ENCODE measurements at regions not wholly inside any gene's neighbourhood (a gene's known extent, or its start where the extent isn't known, plus 50 kb on each side); places are given as distances from the start of the nearest gene placed in this dataset.
"Not testable (repeated sequence)": the region's sequence is repeated elsewhere in the genome, so short reads cannot be mapped to it uniquely, and the experiment has no call there.

DNA sequence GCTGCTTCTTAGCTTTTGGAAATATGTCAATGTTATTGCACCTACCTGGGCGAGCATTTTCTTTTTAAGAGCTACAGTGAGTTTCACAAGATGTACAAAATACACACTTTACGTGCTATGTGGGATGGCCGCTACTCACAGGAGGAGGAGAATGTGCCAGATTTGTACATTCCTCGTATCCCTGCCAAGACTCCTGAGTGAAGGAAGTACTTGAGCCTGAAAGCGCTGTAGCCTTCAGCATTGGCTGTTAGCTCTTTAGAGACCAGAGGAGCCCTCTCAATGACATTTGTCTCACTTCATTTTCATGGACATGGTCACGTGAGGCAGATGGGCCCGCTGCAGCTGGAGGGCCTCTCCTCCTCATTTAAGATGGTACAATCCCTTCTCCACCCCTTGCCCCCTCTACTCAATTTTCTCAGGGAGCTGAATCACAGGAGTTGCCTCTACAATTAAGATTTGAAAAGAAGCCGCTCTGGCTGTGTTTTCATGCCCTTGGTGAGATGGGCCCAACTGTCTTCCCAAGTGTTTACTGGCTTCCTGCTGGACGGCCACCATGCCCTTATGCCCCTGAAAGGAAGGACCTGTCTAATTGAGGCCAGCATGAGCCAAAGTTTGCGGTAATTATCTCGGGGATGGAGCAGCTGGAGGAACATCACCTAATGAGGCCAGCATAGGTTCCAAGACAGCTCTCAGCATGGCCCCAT is 442.6 kb downstream of the PRDM2 start:
- DNase-seq, result no peak

DNA sequence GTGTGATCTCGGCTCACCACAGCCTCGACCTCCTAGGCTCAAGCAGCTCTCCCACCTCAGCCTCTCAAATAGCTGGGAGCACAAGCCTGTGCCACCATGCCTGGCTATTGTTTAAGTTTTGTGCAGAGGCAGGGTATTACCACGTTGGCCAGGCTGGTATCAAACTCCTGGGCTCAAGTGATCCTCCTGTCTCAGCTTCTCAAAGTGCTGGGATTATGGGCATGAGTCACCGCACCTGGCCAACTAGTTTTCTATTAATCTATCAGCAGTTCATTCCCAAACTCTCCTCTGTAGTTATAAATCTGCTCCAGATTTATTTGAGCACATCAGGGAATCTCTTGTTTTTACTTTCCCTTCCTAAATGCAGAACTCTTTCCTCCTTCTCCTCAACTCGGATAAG is 443.8 kb downstream of the PRDM2 start:
- no peak for DNase-seq

DNA sequence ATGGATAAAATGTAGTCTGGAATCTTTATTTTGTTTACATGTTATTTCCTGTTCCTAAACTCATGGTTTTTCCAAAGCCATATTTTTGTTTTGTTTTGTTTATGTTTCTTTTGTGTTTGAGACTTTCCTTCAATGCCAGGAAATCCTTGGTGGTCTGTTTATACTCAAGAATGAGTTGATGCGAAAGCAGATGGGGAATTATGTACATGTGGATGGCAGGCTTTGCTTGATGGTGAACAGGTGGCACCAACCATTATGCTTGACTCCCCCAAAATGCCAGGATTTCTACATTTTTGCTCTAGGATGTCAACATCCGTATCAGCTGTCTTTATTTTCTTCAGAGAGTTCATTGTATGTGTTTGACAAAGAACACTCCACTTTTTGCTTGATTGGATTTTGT is 448.5 kb downstream of the PRDM2 start:
- DNase-seq, result no peak

DNA sequence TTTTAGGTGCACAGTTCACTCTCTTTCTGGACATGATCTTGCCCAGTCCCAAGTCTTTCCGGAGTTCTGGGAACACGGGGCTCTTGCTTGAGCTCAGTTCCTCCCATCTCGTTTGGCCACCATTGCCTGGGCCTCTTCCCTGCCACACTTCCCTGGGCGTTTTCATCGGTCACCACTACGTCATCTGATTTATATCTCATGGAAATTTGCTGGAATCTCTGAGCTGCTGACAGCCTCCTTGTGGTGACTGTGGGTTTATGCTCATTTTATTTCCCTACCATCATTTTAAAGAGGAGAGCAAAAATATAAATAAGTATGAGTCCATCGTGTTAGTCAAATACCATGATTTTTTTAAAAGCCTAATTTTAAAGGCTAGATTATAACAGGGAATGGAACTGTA is 449.1 kb upstream of the KAZN start:
- no peak for DNase-seq

DNA sequence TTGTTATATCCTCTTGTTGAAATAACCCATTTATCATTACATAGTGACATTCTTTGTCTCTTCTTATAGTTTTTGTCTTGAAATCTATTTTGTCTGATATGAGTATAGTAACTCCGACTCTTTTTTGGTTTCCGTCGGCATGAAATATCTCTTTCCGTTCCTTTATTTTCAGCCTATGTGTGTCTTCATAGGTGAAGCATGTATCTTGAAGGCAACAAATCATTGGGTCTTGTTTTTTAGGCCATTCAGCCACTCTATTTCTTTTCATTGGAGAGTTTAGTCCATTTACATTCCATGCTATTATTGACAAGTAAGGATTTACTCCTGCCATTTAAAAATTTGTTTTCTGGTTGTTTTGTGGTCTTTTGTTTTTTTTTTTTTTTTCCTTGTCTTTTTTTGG is 441.9 kb upstream of the KAZN start:
- DNase-seq, result no peak

DNA sequence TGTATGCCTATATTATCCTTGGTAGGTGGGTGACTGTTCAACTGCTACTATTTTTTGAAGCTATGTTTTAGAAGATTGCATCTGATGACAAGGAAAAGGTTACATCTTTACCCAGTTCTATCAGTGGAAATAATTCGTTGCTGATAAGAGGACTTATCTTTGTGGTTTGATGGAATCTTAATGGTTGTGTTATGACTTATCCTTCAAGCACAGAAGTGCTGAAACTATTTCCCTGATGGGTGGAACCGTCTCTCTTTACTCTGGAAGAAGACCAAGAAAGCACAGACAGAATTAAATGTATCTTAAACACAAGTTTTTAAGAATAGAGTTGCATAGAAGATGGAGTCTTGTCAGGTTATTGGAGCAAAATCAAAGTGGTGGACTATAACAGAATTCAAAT is 437.7 kb upstream of the KAZN start:
- no peak for DNase-seq

DNA sequence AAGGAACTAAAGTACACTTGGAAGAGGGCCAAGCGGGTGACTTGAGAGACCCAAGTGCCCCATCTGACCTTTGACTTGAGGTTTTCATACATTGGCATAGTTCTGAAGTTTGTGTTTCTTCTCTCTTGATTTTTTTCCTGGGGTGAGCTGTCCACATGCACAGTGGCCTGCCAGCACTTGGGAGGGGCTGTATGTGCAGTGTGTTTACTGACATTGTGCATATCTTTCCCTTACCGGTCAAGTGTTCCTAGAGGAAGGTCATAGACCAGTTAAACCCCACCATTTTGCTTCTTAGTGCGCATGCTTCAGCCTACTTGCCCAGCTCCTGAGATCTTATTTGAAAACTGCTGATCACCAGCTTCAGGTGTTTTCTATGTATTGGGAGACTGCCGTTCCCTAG is 435.2 kb upstream of the KAZN start:
- no peak for DNase-seq

DNA sequence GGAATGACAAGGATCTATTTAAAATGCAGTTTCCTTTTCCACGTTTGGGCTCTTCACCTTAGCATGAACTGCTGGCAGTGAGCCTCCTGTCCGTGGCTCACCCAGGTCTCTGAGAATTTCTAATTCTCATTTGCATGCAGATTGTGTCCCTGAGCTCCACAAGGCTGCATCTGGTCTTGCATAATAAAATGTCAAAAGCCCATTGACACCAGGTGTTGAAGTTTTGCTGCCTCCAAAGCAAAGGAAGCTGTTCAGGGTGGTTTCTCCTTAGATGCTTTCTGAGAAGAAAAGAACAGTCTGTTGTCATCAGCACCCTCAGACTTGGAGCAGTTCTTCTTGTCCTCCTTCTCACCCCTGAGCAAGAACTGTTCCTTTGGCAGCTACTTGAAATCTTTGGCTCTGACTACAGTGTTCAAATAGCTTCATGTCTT is 433.1 kb upstream of the KAZN start:
- no peak for DNase-seq

DNA sequence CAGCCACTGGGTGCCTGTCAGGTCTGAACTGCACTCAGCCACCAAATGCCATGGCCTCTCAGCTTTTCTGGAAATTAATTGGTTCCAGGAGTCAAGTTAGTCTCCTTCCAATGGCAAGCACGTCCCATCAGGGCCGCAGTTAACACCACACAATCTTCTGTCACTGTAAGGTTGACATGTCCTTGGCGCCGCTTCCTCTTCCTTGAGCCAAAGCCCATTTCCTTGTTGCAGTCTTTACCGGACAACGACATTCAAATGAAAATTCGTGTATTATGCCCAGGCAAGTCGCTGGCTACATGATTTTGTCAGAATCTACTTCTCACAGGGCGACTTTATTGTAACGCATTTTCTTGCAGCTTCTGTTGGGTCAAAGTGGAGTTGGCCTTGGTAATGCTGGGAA is 430.6 kb upstream of the KAZN start:
- DNase-seq, result no peak

DNA sequence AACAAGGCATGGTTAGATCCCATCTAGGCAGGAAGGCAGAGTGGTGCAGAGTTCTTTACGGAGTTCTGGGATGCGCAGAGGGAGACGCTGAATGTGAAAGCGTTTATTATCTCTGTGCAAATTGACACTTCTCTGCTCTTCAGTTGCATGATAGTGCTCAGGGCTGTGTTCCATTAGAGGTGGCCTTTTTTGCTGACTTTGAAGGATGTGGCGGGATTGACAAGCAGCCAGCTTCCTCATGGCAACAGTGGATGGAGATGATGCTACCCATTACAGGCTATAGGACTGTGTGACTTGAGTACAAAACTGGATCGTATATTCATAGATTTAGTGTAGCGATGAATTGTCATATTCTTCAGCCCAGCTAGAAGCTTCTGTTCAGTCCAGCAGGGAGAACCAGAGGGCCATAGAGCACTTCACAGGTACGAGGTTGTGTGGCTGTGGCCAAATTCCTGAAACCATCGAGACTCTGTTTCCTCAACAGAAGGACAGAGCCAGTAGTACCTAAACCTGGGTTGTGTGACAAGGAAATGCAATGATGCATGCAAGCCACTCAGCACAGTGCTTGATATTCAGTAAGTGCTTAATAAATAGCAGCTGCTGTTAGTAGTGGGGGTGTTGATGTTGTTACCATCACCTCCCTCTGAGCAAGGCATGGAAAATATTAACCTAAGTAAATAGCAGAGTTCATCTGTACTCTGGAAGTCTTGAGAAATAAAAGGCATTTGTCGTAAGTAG is 430.0 kb upstream of the KAZN start:
- DNase-seq, result no peak

DNA sequence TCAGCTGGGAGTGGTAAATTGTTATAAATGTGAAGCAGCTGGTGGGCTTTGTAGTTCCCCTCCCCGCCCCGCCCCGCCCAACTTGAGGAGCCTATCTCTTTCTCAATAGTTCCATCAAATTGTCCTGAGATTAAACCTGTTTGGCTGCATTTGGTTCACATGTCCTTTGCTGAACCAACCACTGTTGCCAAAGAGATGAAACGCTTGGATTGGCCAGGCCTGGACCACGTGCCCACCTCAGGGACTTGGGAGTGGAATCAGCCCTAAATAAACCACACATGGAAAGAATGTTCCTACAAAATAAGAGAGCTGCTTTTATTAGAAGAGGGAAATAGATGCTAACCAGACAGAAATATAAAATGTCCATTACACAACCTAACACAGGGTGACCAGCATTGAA is 424.9 kb upstream of the KAZN start:
- no peak for DNase-seq

DNA sequence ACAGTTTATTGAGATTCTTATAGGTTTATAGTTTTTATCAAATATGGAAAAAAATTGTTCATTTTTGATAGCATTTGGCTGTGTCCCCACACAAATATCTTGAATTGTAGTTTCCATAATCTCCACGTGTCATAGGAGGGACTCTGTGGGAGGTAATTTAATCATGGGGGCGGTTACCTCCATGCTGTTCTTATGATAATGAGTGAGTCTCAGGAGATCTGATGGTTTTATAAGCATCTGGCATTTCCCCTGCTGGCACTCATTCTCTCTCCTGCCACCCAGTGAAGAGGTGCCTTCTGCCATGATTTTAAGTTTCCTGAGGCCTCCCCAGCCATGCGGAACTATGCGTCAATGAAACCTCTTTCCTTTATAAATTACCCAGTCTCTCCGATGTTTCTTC is 420.6 kb upstream of the KAZN start:
- DNase-seq, result not testable (repeated sequence)

DNA sequence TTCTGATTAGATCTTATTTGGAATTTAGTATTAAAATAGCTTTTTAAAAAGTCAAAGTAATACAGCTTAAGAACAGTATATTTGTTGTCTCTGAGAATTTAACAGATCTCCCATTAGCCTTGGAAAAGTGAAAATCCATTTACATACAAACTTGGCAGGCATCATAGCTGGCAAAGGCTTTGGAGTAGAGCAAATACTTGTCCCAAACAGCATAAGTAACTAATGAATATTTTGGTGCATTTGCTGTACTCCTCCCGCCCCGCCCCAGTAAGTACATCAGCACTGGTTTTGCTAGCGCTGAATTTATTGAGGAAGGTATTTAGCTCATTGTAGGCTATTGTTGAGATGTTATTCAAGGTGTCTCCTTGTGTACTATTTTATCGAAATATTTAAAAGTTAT is 417.7 kb upstream of the KAZN start:
- DNase-seq, result no peak

DNA sequence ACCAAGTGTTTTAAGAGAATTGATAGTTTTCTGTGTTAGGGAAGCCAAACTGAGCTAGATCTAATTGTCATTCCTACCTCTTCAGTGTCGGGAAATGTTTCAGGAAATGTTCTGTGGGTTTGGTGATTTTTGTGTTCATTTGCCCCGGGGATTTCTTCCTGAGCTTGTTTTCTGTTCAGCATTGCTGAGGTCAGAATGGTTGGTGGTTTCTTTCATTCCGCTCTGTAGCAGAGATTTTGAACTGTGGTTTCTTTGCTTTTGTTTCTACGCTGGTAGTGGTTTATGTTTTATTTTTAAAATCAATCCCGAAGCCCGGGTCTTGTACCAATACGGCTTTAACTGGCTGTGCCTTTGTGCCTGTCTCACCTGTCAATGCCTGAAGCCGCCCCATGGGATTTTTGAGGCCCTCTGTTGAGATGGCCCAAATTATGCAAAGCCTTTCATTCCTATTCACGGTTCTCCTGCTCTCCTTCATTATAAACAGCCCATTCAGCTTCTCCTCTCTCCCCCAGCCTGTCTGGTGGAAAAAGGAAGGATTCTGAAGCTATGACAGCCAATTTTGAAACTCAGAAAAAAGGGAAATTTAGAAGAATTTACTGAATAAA is 417.2 kb upstream of the KAZN start:
- no peak for DNase-seq

DNA sequence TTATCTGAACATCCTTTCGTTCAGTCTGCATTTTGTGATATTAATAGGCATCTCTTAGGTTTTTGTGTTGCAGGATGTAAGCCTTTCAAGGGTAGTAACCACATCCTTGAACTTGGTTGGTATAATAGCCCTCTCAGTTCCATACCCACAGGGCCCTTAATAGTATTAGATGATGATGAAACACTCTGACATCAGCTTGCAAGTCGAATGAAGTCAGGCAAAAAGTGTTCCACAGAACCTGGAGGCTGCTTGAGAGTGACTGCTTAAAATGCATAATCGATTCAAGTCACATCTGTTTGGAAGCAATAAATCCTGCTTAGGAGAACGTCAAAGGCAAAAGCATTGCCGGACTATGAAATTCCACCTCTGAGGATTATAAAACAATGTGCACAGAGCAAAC is 415.6 kb upstream of the KAZN start:
- no peak for DNase-seq

DNA sequence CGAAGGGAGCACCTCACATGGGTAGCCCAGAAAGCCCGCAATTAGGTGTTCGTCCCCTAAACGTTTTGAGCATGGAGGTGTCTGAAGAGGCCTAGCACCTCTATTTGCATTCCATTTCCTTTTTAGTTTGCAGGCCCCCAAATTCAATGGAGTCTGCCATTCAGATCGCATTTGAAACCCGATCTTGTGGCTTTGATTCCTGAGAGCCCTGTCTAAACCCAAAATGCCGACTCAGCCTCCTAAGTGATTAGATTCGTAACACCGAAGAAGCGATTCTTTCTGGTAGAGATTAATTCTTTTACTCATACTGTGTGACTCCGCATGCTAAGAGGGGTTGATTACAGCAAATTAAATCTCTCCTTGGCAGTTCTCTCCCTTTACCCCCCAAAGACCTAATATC is 415.2 kb upstream of the KAZN start:
- DNase-seq, result no peak

DNA sequence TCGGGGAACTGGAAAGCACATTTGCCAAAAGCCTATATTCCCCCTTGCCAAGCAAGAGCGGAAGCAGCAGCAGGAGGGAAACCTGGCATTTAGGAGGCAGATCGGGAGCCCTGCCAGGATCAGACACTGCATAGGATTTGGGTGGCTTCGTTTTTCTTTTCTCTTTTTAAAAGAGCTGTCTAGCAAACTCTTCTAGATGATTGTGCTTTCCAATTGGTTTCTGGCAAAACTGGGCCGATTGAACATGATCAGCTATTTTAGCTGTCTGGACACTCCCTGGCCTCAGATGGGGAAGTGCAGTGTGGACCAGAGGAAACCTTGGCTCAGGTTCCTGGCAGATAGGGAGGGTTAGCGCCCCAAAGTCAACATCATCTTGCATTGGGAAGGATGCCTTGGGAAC is 414.0 kb upstream of the KAZN start:
- no peak for DNase-seq

DNA sequence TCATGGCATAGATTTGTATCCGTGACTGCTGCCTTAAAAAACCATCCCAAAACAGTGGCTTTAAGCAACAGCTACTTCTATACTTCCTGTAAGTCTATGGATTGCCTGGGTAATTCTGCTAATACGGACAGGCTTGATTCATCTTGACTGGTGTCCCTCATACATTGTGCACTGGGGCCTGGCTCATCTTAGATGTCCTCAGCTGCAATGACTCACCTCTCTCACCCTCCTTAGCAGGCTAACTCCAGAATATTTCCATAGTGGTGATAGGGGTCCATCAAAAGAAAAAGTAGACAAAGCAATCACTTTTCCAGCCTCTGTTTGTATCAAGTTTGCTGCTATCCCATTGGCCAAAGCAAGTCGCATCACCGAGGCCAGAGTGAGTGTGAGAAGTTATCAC is 409.1 kb upstream of the KAZN start:
- DNase-seq, result no peak

DNA sequence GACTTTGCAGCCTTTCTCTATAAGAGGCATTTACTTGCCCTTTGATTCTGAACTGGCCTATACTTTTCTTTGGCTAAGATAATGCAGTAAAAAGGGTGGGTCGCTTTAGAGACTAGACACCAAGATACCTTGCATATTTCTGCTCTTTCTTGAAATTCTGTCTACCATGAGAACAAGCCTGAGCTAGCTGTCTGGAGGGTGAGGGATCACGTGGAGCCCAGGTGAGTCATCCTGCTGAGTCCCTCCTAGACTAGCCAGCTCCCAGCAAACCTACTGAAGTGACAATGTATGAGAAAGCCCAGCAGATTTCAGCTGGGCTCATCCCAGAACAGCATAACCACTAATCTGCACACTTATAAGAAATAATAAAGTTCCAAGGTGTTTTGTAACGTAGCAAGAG is 408.0 kb upstream of the KAZN start:
- no peak for DNase-seq

DNA sequence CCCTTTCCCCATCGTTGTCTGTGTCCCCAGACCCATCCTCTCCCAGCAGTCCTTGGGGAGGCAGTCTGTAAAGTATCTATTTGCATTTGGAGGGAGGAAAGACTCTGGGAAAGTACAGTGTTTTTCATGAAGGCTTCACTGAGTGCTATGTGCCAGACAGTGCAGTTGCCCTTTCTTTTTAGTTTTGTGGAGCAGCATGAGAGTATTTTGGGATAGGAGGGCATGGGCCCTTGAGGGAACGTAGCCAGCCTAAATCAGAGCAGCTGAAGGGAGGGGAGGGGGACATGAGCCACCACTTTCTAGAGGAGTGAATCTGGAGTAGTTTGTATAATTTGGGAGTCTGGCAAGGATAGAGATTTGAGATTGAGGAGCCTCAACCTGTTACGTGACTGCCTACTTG is 404.0 kb upstream of the KAZN start:
- no peak for DNase-seq

DNA sequence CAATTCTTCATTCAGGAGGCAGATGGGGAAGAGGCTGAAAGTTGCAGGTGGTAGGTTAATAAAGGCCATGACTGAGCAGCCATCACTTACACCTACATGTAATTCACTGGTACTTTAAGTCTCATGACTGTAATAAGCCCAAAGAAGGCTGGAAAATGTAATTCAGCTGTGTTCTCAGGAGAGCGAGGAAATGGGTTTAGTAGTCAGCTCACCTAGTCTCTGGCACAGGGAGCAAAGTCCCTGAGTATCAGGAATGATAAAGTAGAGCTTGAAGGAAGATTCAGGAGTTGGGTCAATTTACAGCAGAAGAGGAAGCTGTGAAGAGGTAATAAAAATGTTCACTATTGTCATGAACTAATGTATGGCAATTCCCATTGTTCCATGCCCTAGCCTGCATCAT is 393.4 kb upstream of the KAZN start:
- no peak for DNase-seq

DNA sequence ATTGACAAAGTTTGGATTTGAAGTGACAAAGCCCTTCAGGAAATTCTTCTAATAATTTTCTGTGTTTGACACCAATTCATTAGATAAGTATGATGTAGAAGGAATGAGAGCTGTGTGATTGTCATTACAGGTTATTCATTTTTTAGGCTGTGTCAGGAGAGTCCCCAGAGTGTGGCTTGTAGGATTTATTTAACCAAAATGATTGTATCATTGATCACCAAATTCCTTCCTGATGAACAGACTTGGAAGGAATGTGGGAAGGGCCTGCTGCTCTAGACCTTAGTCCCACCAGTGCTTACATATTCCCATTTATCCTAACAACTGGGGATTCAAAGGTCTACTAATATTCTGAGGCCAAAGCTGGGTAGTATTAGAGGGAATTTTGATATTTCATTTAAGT is 383.3 kb upstream of the KAZN start:
- no peak for DNase-seq

DNA sequence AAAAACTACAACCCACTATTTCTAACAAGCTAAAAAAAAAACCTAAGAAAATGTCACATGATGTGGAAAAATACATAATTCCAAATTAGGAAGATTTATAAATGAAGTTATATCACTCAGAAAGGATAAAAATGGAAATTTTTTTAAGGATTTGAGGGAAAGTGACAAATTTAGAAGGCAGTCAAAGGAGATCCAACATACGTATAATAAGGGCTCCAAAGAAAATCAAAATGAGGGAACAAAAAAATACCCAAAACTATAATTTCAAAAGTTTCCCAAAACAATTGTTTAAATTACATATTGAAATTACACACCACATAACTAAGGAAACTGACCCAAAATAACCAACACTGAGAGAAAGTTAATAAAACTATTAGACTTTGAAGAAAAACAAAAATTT is 381.1 kb upstream of the KAZN start:
- no peak for DNase-seq

DNA sequence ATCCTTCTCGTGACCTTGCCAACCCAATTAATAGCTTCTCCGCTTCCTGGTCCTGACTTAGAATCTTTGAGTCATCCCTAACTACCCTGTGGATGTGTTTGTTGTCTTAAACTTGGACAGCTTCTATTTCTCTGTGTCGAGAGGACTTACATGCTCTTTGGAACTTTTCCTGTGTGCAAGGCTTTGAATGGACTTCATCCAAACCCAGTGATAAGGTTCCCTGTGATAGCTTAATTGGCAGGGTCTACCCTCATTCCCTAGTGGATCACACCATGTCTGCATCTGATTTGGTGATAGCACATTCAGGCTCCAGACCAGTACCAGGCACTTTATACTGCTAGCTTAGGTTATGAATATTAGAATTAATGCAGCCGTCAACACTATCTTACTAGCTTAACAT is 378.2 kb upstream of the KAZN start:
- DNase-seq, result no peak

DNA sequence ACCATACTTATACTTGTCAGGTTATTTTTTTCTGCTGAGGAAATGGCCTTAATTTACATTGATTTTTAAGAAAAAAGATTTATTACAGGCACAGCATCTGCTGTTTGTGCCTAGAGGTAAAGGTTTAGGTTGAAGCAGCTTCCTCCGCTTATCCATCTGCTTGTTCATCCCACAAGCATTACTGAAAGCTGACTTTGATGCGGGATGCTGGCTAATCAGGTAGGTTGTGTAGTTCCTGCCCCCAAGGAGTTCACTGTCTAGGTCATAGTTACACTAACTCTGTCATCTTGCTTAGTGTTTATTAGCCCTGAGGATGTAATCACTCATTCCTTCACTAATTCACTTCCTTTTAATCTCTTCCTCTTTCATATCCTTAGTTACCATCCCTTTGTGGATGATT is 377.7 kb upstream of the KAZN start:
- no peak for DNase-seq
